ENCODE measurements at regions not wholly inside any gene's neighbourhood (a gene's known extent, or its start where the extent isn't known, plus 50 kb on each side); places are given as distances from the start of the nearest gene placed in this dataset.
"Not testable (repeated sequence)": the region's sequence is repeated elsewhere in the genome, so short reads cannot be mapped to it uniquely, and the experiment has no call there.

DNA sequence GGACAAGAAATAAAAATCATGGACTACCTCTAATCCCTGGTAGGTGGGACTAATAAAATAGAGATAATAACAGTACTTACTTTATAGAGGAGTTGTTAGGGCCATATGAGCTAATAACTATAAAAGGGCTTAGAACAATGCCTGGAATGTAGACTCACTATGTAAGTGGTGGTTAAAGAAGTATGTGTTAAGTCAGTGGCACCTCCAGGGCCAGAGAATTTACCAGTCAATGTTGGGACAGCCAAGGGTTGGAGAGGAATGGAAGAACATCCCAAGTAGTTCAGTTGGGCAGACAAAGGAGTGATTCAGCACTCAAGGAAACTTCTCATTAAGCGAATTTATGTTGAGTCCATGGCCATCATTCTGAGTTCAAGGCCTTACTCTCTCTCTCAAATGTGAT, 116.8 kb downstream of the OTOR start:
- DNase-seq = no peak

DNA sequence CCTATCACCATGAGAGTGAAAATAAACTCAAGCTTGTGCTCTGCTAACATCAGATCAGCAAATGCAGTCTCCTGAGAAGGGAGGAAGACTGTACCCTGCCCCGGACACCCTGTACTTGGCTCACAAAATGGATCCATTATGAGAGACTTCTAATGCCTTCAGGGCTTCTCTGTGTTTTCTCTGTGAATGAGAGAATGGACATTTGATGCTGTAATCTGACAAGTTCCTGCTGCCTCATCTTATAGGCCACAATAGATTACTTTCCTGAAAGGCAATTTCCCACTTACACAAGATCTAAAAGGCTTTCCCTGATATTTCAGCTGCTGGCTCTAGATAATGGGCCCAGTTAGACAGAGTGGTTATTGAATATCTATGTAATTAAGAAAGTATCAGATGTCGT, 117.2 kb downstream of the OTOR start:
- DNase-seq = peak; percentile 10

DNA sequence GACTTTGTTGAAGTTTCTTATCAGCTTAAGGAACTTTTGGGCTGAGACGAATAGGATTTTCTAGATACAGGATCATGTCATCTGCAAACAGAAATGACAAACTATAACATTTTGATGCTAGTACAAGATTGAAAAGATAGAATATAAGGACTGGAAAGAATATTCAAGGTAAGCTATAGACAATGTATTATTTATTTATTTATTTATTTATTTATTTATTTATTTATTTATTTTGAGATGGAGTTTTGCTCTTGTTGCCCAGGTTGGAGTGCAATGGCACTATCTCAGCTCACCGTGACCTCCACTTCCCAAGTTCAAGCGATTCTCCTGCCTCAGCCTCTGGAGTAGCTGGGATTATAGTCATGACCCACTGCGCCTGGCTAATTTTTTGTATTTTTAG, 125.0 kb downstream of the OTOR start:
- DNase-seq = not testable (repeated sequence)

DNA sequence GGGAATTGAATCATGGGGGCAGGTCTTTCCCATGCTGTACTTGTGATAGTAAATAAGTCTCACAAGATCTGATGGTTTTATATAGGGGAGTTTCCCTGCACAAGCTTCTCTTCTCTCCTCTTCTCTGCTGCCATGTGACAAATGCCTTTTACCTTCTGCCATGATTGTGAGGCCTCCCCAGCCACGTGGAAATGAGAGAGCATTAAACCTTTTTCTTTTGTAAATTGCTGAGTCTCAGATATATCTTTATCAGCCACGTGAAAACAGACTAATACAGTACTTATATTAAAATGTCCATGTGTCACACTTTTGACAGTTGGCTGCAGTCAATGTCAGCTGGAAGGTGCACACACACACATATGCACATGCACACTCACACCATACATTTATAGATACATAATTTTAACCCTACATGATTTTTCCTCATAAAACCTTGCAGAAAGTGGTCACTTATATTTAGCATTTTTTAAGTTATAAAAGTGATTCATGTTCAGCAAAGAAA, 128.9 kb downstream of the OTOR start:
- DNase-seq = no peak

DNA sequence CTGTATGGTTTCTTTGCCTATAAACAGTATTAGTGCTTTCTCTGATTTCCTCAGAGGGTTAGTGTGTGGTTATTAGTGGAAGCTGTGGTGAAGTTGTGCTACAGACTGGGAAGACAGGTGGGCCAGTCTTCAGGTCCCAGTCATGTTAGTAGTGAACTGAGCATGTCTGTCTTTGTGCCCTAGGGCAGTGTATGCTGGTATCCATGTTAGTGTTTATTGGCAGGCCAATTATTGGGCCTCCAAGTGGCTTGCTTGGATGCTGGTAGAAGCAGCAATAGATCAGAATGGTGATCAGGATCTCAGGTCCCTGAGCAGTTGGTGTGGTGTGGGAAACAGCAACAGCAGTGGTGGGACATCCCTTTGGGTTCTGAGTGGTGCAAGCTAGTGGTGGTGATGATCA, 137.6 kb downstream of the OTOR start:
- no peak for DNase-seq

DNA sequence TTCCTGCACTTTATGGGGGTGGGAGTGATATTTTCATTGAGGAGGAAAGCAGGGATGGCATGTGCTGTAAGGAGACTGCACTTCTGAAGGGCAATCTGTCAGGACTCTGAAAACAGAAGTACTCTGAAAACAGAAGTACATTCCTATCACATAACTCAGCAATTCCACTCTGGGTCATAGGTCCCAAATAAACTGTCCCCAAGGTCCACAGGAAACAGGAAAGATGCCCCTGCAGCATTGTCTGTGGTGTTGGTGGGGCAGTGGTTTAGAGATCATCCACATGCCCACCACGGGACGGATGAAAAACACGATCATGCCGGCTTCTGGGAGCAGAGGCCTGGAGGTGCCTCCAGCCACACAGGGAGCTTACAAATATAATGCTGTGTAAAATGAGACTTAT, 150.3 kb downstream of the OTOR start:
- no peak for DNase-seq

DNA sequence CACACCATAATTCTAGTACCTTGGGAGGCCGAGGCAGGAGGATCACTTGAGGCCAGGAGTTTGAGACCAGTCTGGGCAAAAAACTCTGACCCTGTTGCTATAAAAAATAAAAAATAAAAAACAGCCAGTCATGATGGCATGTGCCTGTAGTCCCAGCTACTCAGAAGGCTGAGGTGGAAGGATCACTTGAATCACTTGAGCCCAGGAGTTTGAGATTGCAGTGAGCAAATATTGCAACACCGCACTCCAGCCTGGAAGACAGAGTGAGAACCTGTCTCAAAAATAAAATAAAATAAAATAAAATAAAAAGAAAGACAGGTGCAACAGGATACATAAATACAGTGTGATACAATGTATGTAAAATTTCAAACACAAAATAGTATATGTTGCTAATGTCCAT, 154.5 kb downstream of the OTOR start:
- no peak for DNase-seq

DNA sequence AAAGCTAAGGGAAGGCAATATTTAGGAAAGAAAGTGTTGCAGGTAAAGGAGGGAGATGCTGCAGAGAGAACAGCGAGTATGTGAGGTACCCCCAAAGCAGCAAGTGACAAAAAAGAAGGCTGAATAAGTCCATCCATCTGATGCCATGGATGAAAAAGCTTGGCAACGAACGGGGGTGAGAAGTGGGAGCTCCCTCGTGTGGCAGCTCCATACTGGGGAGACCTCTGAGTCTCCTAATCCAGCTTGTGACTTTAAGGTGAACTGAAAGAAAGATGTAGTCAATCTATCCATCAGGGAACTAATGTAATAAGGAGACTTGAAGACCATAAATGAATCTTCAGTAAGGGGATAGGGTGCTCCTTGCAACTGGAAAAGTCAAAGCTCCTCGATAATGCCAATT, 156.6 kb downstream of the OTOR start:
- no peak for DNase-seq

DNA sequence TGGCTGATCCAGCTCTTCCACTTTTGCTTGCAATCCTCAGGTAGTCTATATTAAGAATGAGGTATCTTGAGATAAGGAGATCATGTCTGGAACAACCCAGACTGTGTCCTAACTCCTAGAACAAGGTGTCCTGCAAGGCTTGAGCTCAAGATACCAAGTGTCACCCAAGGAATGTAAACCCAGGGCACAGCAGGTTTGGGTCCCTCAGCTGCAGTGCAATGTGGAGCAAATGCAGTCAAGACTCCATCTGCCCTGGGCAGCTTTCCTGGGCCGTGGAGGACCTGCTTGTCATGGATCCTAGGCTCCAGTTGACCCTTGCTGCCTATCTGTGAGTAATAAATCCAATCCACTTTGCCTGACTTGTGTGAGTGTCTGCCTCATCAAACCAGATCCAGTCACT, 166.1 kb downstream of the OTOR start:
- DNase-seq = no peak

DNA sequence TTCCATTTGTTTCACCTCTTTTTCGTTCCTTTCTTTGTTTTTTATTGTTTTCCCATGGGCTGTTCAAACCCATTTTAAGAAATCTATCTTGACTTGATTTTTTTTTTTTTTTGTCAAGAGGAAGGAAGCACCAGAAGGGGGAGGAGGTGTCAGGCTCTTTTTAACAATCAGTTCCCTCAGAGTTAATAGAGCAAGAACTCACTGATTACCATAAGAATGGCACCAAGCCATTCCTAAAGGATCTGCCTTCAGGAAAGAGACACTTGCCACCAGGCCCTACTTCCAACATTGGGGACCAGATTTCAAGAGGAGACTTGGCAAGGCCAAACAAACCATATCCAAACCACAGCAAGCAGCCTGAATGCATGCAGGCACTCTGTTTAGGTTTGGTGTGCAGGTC, 168.0 kb downstream of the OTOR start:
- DNase-seq = no peak

DNA sequence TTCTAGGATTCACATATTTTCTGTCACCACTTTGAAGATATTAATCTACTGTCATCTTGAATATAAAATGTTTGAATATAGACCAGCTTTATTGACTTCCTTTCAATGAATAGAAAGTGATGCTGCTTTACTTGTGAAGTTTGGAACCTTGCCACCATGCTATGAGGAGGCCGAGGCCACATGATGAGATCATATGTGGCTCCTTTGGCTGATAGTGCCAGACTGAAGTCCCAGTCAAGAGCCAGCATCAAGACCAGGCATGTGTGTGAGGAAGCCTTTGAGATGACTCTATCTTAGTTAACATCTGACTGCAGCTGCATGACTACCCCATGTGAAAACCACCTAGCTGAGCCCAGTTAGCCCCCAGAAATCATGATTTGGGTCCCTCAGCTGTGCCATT, 169.5 kb downstream of the OTOR start:
- DNase-seq = no peak

DNA sequence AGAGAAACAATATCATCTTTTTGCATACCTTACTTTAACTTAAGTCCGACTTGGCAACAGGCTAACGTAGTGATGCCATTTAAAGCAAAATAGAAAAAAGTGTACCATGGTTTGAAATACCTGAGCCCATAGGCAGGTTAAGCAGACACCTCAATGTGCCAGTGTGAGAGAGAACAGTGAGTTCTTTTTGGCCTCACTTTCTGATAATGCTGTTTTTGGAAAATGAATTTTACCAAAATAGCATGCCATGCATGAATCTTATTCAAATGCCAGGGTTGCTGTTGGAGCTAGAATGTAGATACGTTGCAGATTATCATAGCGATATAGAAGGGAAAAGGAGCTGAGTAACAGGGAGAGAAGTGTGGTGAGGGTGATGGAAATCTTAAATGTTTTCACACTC, 170.2 kb downstream of the OTOR start:
- no peak for DNase-seq

DNA sequence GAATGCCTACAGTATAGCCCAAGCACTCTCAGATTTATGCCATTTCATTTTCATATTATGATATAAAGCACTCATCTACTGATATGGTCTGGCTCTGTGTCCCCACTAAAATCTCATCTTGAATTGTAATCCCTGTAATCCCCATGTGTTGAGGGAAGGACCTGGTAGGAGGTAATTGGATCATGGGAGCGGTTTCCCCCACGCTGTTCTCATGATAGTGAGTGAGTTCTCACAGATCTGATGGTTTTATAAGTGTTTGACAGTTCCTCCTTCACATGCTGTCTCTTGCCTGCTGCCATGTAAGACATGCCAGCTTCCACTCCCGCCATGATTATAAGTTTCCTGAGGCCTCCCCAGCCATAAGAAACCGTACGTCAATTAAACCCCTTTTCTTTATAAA, 171.7 kb downstream of the OTOR start:
- DNase-seq = no peak

DNA sequence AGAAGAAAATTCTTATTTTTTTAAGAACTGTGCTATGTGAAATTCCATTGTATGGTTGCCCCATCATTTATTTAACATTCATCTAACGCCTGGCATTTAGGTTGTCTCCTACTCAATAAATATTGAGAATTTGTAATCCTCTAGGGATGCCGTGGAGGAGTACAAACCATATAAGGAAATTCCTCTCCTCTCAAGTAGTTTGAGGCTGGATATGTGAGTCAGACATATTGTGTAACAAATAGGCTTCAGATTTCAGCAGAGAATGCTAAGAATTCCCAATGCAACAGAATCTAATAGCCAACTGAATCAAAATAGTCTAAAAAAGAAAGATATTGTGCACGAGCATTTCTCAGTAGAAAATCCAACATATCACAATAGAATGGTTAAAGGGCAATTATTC, 174.7 kb downstream of the OTOR start:
- no peak for DNase-seq

DNA sequence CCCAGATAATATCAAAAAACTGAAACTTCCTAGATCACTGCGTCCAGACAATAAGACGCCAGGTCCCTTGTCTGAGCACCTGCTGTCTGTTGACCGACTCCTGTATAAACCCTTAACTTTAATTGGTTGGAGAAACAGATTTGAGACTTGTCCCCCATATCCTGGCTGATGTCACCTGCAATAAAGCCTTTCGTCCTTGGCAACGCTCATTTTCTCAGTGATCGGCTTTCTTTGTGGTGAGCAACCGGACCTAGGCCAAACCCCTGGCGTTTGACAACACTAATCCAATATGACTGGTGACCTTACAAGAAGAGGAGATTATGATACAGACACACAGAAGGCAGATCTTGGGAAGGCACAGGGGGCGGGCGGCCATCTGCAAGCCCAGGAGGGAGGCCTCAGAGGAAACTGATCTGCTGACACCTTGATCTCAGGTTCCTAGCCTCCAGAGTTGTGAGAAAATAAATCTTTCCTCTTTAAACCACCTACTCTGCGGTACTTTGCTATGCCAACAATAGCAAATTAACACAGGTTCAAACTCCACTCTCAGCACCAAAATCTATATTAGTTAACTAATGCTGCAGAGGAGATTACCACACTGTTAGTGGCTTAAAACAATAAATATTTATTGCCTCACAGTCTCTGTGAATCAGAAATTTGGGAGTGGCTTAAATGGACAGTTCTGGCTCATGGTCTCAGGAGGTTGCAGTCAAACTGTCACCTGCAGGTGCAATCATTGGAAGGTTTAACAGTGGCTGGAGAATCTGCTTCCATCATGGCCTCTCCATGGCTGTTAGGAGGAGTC, 178.7 kb downstream of the OTOR start:
- DNase-seq = no peak

DNA sequence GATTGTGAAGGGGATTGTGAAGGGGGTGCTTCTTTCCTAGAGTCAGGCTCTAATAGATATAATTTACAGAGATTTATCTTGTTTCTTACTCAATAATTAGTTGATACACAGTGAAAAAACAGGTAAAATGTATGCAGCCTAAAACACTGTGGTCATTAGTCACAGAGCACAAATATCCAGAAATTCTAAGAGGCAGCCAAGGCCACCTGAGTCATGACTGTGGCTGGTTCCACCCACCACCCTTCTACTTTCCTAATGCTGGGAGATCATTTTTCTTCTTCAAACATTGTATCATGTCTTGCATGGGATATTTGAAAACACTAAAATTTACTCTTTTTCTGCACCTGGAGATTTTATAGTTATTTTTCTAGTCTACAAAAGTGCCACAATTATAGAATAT, 181.6 kb downstream of the OTOR start:
- DNase-seq = no peak

DNA sequence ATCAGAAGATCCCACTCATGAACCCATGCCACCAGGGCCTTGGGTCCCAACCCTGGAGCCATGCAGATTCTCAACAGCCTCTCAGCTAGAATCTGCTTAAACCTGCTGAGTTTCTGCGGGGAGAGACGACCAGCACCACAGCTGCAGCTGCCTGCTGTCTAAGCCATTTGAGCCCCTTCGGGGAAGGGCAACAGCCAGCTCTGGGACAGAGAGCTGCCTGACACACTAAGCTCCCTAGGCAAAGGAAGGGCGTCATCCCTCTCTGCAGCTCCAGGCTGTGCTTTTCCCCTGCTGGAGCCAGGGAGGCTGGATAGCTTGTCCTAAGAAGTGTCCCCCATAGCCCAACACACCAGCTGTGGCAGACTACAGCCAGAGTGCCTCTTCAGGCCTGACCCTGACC, 182.5 kb downstream of the OTOR start:
- no peak for DNase-seq

DNA sequence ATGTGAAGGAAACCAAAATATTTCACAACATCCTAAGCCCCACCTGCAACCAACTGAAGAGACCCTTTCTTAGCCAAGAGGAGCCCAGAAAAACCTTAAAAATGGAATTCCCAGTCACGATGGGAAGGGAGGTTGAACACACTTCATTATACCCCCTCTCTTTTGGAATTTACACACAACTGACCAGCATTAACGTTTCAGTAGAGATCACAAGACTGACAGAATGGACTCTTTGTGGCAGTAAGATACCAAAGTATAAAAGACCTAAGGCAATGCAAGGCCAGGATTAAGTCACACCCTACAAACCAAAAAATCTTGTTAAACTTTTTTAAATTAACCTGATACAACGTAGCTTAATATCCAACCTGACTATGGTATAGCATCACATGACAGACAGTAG, 190.9 kb downstream of the OTOR start:
- DNase-seq = no peak

DNA sequence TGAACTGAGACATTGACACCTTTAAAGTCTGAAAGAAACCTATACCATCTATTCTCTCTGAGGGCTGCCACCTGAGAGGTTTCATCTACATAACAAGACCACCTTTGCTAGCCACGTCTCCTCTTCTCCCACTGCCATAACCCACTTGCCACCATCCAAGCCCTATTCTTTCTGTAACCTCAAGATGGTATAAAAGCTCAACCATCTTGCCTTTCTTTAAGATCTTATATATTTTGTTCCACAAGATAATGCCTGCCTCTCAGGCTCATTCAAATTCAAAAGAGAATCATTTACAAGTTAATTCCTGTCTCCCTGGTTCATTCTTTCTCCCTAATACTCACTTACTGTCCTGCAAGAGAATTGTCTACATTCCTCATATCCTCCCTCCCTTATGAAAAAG, 192.5 kb downstream of the OTOR start:
- no peak for DNase-seq

DNA sequence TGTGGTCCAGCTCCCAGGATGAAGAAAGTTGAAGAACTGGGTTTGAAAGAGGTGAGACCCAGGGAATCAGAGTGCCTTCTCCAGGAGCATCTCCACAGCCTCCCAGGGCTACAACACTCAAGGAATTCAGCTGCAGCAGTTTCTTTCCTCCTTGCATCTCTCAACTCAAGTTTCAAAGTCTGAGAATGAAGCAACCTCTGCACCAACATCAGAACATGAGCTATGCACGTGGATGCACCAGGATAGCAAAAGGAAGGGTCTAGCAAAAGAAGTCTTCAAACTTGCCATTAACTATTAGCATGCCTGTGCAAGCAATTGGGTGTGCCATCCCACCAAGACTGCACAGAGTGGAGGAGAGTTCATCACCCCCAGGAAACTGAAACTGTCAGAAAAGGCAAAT, 193.9 kb downstream of the OTOR start:
- no peak for DNase-seq

DNA sequence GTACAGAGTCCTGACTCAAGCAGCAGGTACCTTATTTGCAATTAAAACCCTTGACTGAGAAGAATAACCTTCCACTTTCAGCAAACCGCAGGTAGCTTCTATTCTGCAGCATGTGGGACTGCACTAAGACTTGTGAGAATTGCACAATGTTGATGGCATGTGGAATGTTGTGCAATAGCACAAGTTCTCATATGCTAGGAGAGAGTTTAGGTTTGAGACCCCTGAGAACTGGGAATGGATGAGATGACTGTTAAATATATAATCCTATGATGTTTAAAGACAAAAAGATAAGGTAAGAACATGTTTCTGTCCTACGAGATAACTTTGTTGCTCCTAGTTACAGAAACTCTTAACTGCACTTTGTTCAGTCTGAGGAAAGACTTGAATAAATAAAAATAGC, 194.6 kb downstream of the OTOR start:
- no peak for DNase-seq

DNA sequence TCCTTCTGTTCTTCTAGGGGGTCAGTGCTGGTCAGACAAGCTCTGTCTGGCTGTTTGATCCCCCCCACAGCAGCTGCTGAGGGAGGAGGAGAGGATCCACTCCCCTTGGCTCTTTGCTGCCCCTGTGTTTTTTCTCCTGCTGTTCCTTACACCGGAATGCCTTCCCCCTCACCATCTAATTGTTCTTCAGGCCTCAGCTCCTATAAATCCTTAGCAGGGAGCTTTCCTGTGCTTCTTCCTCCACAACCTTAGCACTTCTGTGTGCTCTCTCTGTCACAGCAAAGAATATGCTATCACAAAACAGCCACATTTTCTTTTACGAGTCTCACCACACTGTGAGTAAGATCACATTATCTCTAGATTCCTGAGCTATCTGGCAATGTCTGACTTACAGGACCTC, 196.6 kb downstream of the OTOR start:
- no peak for DNase-seq

DNA sequence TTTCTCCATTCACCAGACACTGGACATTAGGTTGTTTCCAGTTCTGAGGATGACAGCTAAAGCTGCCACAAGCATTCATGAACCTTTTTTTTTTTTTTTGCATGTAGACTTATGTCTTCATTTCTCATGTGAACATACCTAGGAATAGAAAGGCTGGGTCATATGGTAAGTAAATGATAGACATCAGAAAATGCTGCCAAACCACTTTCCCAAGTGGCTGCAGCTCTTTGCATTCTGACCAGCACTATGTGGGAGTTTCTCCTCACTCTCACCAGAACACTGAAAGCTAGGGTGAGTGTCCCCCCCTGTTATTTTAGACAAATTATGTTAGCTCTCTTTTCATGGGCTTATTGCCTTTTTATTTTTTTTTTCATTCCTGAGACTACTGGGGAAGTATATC, 197.5 kb downstream of the OTOR start:
- no peak for DNase-seq

DNA sequence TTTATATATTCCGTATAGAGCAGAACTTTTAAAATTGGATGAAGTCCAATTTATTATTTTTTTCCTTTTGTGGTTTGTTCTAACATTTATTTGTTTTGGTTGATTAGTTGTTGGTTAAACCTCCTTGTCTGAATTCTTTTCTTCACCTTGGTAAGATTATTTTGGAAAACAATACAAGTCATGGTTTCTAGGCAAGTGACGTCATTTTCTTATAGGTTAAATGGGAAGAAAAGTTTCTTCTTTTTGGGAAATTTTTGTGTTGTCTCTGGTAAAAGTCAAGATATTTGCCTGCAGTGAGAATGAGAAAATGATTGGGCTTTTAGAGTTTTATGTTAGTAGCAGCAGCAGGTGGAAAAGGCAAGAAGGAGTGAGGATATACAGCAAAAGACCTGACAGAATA, 197.9 kb downstream of the OTOR start:
- DNase-seq = no peak

DNA sequence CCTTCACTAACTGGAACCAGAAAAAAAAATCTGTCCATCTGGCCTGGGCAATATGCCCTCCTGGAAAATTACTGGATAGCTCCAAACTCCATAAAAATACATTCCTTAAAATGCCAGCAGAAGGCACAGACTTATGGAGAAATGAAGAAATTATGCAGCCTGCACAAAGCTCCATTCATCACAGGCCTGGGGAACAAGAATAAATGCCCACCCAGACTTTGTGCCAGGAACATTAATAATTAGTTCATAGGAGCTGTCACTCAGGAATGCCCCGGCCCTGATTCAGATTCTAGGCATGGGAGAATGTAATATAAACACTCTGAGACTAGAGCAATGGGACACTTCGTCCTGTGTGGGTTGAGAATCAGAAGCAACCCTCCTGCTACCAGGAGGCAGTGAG, 199.3 kb downstream of the OTOR start:
- DNase-seq = no peak

Measured in NCI-H1417 treated with DMSO at 0.1 percent for 48 hours (cell line).